Kidney (tissue), 13 donors: ENCODE measurements at regions not wholly inside any gene's neighbourhood (a gene's known extent, or its start where the extent isn't known, plus 50 kb on each side); places are given as distances from the start of the nearest gene placed in this dataset.

Experiments used
- DNase-seq, 5 donors: peaks; one replicate each; pipeline ENCODE4 v3.0.0-alpha.2; 2013 to 2020
- FAIRE-seq: peaks from 2 replicates; lab custom pipeline; 2012; peaks lifted over from hg19 to GRCh38; lab: Jason Lieb, UNC
- H3K27ac ChIP-seq, 2 donors: one replicate each; pipeline ENCODE4 v1.7.0; 2013; ENCODE audit warnings: low read depth in 2 of 2, low read length in 2 of 2, inconsistent platforms in 1 of 2
- H3K27me3 ChIP-seq: one replicate; pipeline ENCODE4 v1.7.1; 2013; ENCODE audit warnings: low read length, inconsistent platforms; ENCODE audit not compliant: control insufficient read depth, insufficient read depth
- H3K36me3 ChIP-seq, 3 donors: one replicate each; pipeline versions ENCODE4 v1.7.0 to v1.7.1; 2013; ENCODE audit warnings: low read length in 3 of 3, control low read depth in 1 of 3, inconsistent platforms in 1 of 3; ENCODE audit not compliant: insufficient read depth in 3 of 3, control insufficient read depth in 2 of 3
- H3K4me1 ChIP-seq, 3 donors: one replicate each; pipeline versions ENCODE4 v1.7.0 to v1.7.1; 2013; ENCODE audit warnings: low read length in 3 of 3, inconsistent platforms in 1 of 3, low read depth in 1 of 3; ENCODE audit not compliant: control insufficient read depth in 2 of 3, insufficient read depth in 2 of 3
- H3K4me3 ChIP-seq, 3 donors: one replicate each; pipeline versions ENCODE4 v1.7.0 to v1.8.1; 2013; ENCODE audit warnings: low read length in 3 of 3, control low read depth in 1 of 3, inconsistent platforms in 1 of 3
- H3K9ac ChIP-seq, 3 donors: one replicate each; pipeline versions ENCODE4 v1.7.0 to v1.7.1; 2013; ENCODE audit warnings: low read length in 3 of 3, control low read depth in 1 of 3, inconsistent platforms in 1 of 3
- H3K9me3 ChIP-seq, 3 donors: one replicate each; pipeline versions ENCODE4 v1.7.0 to v1.7.1; 2013; ENCODE audit warnings: low read length in 3 of 3, control low read depth in 1 of 3, inconsistent platforms in 1 of 3; ENCODE audit not compliant: control insufficient read depth in 2 of 3, insufficient read depth in 1 of 3
- intact Hi-C: fragments of 100-400 bp; cut with DNase I; formaldehyde crosslinking; loops from one replicate; pipeline ENCODE4 v1.11.1; 2022
- TF ChIP-seq, protein P1 (sequence below): IDR thresholded peaks from 3 replicates; pipeline ENCODE4 v1.5.1; 2012; ENCODE audit warnings: mild to moderate bottlenecking, moderate library complexity, borderline replicate concordance; ENCODE audit not compliant: insufficient read depth; ENCODE audit errors: extremely low read depth
- donor health status: control.
- donor health status: control.
- donor health status: control.
- donor health status: control.
- donor health status: control.
- donor health status: DM: yes; HTN: yes; CAD: no.
- donor health status: Normal renal cell carcinoma (clear cell type).

DNA sequence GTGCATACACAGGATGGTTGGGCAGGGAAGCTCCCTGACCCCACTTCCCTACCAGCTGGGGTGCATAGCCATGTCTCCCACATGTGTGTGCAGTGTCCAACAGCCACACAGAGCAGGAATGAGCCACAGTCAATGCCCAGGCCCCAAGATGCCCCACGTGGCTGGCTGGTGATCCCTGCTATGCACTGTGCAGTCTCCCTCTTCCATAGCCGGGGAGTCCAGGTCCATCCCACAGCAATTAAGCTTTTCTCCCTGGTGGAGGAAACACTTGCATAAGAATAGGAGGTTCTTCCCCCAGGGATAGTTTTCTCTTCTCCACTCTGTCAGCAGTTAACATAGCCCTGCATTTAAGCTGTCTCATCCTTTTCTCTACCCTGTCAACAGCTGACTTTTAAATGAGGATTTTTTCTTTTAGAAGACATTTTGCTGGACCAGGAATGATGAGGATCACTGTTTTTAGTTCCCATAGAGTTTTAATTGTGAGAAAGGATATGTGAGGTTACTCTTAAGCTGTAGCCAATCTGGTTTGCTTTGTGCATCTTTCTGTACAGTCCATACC is 396.5 kb upstream of the VWC2 start:
- intact Hi-C loops: no loop called here
- Histone ChIP-seq H3K4me3 (no peak overlapping the region), H3K9ac (no peak overlapping the region), H3K27ac (no peak overlapping the region), H3K36me3 (no peaks in the 10 kb centered on the region), H3K9me3 (peaks cover 0 to 8% (median 2%) of the 10 kb centered on the region in 3 donors), H3K27me3 (no peaks in the 10 kb centered on the region), H3K4me1 (no peaks in the 10 kb centered on the region)
- TF ChIP-seq, protein P1, sequence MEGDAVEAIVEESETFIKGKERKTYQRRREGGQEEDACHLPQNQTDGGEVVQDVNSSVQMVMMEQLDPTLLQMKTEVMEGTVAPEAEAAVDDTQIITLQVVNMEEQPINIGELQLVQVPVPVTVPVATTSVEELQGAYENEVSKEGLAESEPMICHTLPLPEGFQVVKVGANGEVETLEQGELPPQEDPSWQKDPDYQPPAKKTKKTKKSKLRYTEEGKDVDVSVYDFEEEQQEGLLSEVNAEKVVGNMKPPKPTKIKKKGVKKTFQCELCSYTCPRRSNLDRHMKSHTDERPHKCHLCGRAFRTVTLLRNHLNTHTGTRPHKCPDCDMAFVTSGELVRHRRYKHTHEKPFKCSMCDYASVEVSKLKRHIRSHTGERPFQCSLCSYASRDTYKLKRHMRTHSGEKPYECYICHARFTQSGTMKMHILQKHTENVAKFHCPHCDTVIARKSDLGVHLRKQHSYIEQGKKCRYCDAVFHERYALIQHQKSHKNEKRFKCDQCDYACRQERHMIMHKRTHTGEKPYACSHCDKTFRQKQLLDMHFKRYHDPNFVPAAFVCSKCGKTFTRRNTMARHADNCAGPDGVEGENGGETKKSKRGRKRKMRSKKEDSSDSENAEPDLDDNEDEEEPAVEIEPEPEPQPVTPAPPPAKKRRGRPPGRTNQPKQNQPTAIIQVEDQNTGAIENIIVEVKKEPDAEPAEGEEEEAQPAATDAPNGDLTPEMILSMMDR: no peak
- FAIRE-seq: no peak
- peak in 1 of 5 donors; percentile 43 for DNase-seq

DNA sequence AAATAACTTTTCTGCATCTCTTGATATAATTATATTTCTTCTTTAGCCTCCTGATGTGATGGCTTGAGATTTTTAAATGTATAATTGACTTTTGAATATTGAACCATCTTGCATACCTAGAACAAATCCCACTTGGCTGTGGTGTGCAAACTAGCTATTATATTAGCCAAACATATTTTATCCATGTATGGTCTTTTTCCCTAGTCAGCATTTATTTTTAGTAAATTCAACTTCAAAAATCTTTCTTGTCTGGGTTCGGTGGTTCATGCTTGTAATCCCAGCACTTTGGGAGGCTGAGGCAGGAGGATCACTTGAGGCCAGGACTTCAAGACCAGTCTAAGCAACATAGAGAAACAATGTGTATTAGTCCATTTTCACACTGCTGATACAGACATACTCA is 386.6 kb upstream of the VWC2 start:
- H3K27ac ChIP-seq: no peak overlapping the region
- no peaks in the 10 kb centered on the region for H3K27me3 ChIP-seq
- FAIRE-seq (no peak), DNase-seq (no peak)
- H3K4me3 ChIP-seq: no peak overlapping the region
- H3K9me3 ChIP-seq: no peaks in the 10 kb centered on the region
- TF ChIP-seq, protein P1: no peak
- H3K36me3 ChIP-seq: no peaks in the 10 kb centered on the region
- intact Hi-C loops: no loop called here
- H3K9ac ChIP-seq: no peak overlapping the region
- no peaks in the 10 kb centered on the region for H3K4me1 ChIP-seq

DNA sequence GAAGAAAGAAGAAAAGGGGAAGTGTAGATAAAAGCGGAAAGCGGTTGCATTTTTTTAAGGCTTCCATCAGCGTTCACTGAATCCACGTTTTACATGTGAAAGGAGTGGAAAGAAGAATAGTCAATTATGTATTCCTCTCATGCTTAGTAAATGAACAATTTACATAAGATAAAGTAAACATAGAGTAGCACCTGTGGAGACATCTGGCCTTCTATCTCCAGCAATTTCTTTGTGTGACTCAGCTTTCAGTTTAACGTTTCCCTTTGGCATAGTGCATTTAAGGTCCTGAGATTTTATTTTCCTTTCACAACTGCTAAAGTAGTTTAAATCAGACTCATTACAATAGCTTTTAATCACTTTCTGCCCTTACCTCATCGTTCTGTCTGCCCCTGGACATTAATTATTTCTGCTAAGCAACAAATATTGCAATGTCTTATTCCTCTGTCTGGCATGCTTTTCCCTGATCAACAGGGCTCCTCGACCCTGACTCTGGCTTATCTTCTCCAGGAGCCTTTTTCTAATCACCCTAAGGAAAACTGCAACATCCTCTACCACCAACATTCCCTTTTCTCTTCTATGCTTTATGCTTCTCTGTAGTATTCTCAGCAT is 383.5 kb upstream of the VWC2 start:
- no peak for FAIRE-seq
- no peak for DNase-seq
- Histone ChIP-seq H3K4me3 (no peak overlapping the region), H3K9me3 (no peaks in the 10 kb centered on the region), H3K4me1 (no peaks in the 10 kb centered on the region), H3K36me3 (no peaks in the 10 kb centered on the region), H3K27me3 (no peaks in the 10 kb centered on the region), H3K27ac (no peak overlapping the region), H3K9ac (no peak overlapping the region)
- intact Hi-C loops: no loop called here
- TF ChIP-seq, protein P1: no peak
